Activated CD4-positive, alpha-beta T cell treated with anti-CD3 and anti-CD28 coated beads, Interleukin-2, amount 50 U/mL, for 48 hours (primary cell): ENCODE measurements at regions not wholly inside any gene's neighbourhood (a gene's known extent, or its start where the extent isn't known, plus 50 kb on each side); places are given as distances from the start of the nearest gene placed in this dataset.

Experiments
- DNase-seq, 2 experiments: peaks; one replicate each; pipeline ENCODE4 v3.0.0-alpha.2; 2020

DNA sequence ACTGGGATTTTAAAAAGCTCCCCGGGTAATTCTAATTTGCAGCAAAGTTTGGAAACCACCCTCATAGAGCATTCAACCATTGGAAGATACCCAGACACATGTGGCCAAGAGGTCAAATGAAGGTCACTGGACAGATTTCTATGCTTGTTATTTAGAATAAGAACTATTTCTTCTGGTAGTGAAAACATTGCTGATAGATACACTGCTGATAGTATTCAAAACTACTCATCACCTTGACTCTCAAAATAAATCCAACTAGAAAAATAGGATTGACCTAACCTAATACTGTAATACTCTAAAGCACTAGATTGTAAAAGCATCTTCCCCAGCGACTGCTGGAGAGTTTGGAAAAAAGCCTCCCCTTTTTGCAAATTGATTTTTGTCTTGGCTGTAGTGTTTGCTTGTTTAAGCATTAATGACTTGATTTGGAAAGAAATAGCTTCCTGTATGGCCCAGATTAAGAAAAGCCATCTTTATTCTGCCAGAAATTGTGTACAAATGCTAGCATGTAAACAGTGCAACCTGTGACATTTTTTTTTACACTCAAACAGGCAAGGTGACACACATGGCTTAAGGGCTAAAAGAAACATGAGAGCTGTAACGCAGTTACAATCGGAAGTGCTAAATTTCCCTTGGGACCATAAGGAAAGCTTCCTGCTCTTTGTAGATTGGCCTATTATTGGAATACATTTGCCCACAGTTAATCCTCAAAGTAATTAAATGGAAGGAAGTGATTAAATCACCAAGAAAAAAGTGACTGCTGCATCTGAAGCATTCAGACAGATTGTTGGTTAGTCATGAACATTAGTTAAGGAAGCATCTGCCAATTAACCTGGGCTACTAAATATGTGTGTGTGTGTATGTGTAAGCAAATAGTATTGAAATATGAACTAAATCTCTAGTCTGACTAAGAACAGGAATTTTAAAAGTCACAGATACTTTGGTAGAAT, 356.5 kb upstream of the ATP2B1 start:
- DNase-seq, result no peak

- no peak for DNase-seq
These were observed 354.2 kb upstream of the ATP2B1 start for GRCh38 chr12:90062799-90063198.

DNA sequence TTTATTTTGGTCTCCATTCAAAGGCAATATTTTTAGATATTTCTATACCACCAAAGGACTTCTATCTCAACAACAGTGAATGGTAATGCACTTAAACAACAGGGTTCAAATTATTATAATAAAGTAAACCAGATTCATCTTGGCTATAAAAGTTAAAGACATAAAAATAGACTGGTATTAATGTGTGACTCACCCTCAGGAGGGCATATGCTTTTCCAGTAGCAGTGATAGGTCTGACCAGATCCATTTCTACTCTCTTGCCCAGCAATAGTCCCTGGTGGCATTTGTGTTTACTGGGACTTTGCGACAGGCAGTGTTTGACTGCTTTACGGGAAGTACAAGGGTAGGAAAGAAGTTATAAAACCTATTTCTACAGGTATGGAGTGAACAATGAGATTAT, 353.2 kb upstream of the ATP2B1 start:
- DNase-seq, result no peak

DNA sequence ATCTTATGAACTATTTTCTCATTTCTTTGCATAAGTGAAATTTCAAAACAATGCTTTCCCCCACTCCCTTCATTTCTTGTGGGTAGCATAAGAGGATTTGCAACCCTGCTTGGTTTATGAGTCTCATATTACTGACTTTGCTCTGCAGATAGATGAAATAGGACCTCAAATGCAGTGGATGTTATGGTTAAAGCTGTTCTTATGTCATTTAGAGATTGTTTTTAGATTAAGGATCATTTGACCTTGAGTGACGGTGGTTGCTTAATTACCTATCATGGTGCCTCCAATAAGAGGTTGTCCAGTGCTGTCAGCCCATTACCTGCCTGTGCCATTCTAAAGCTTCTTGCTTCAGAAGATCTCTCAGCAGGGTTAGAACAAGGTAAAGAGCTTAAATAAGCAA, 351.4 kb upstream of the ATP2B1 start:
- DNase-seq, result no peak

DNA sequence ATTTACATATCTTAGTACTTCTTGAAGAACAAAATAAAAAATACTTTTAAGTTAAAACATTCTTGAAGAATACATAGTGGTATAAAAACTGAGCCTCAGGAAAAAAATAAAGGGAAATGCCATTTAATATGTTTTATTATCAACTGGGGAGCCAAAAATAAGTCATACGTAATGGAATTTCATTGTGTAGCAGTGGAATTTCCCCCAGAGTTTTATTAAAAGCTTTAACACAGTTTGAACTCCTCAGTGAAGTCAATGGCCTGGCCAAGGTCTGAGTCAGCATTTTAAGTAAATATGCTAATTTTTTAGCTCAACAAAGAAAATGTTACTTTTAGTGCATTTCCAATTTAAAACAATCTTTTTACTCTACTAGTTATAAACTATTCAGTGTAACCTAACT, 350.1 kb upstream of the ATP2B1 start:
- no peak for DNase-seq

DNA sequence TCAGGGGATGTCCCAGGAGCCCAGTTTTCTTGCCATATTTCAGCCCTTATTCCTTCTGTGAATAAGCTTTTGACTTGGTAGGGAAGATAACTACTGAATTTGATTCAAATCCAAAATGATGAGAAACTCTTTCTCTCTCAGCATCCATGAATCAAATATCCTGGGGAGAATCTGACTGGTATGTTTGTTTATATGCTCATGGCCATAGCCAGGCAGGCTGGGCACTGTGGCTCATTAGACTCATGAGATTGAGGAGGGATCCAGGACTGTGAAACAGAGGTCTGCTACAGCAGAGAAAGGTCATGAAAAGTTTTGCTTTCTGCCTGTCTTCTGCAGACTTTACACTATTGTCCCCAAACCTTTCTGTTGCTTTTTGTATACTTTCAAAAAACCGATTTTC, 346.4 kb upstream of the ATP2B1 start:
- no peak for DNase-seq

DNA sequence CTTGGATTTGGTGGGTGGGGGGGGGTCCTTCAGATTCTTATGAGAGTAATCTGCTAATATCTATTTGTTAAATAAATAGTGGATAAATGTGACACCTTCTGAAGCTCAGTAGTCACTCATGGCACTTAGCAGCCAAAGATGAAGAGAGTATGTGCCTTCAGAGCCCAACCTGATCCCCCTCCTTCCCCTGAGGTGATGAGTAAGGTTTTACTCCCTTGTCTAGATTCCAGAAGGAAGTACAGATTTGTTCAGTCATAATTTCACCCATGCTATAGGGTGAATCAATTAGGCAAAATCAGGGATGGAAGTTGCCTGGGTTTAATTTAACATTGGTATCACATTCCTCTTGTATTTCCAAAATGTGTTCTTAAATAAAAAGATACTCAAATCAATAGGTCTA, 340.3 kb upstream of the ATP2B1 start:
- no peak for DNase-seq

- no peak for DNase-seq
These were observed 336.9 kb upstream of the ATP2B1 start for GRCh38 chr12:90045559-90045958.

- no peak for DNase-seq
These were observed 335.4 kb upstream of the ATP2B1 start for GRCh38 chr12:90044069-90044468.

DNA sequence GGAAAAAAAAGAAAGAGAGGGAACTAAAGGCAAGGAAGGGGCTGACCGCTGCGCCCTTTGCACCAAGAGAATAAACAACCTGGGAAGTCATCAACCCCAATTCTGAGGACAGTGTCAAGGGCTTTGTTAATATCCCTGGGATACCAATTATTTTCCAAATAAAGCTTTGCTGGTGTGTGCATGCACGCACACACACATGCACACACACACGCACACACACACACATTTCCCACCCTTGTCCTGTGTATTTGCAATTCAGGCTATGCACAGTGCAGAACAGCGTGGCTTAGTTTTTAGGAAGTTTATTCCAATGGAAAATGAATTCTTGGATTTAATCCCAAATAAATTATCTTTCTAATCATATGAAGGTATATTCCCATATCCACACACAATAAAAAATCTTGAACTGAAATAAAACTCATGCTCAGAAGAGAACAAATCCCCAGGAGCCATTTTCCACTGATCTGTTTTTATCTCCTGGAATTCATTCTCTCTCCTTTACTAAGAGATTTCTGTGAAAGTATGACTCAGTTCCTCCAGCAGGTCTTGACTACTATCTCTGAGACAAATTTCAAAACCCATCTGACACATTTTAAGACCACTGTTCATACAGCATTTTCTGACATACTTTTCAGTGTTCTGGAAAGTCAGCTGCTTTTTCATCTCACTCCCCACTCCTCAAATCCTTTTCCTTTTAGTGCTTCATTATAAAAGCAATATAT, 334.4 kb upstream of the ATP2B1 start:
- DNase-seq, result no peak

DNA sequence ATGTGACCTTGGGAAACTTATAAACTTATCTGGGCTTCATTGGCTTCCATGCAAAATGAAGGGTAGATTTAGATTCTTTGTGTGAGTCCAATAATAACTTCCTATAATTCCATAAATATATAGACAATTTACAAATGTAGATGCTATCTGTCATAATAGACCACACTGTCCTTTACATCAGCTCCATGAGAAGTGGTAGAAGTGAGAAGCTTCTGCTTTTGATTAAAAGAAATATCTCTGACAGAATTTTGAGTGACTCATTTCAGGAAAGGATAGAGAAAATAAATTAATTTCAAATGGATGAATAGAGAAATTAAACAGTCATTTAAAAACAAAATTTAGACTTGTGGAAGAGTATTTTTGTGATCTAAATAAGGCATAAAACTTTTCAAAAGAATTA, 329.7 kb upstream of the ATP2B1 start:
- DNase-seq, result no peak

DNA sequence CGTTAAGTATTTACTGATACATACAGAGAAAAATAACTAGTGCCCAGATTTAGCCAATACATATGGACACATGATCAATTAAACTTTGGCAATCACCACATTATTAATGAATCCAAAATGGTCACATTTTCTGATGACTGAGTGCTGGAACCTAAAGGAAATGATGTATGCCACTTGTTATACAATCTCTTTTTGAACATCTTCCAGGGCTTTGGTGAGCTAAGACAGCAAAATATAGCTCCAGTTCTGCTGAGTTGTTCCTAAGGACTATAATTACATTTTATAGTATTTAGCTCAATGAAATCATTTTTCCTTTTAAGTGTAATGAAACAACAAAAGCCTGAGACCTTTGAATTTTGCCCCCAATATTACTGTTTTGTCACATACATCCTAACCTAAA, 329.1 kb upstream of the ATP2B1 start:
- no peak for DNase-seq

- DNase-seq, result no peak
These were observed 328.0 kb upstream of the ATP2B1 start for GRCh38 chr12:90036637-90037036.

DNA sequence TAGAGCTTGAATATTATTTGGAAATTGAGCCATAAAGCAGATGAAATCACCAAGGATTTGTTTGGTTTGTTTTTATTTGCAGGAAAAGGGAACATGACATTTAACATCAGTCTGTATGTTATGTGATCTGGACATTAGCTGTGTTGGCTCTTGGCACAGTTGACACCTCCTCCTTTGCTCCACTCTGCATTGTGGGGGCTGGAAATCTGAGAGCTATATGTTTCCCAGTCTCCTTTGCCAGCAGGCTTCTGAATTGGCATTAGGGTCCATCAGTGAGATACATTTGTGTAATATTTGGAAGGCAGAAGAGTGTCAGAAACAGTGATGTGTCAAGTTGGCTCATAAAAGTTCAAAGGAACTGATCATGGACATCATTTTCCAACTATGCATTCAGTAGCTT, 322.1 kb upstream of the ATP2B1 start:
- no peak for DNase-seq

DNA sequence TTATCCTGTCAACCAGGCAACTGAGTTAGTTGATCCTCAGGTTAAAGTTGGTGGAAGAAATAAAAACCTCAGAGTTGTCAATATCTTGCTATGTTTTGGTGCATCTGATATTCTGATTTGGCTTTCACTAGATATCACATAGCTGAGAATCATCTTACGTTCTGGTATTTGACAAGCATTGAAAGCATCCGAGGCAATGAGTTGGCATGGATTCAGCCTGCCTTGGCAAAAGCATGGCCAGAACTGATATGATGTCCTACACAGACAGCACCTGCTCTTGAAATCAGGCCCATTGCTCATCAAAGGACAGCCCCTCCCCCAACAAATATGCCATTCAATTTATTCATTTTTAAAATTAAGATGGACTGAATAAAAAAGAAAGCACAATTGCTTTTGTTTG, 320.7 kb upstream of the ATP2B1 start:
- no peak for DNase-seq

DNA sequence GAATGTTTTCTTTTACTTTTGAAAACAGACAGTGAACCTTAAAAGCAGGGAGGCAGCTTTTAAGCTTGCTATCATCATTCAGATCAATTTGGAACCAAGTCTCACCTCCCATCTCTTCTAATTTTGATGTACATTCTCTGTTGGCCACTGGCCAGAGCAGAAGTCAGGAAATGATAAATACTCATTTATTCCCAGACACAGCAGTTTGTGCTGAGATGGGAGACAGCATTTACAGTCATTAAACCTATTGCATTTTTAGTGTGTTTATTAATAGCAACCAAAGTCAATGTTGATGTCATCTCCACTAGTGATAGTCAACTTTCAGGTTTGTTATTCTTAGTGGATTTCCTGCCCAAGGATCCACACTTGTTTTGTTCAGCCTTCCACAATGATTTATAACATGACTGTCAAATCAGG, 320.0 kb upstream of the ATP2B1 start:
- no peak for DNase-seq

DNA sequence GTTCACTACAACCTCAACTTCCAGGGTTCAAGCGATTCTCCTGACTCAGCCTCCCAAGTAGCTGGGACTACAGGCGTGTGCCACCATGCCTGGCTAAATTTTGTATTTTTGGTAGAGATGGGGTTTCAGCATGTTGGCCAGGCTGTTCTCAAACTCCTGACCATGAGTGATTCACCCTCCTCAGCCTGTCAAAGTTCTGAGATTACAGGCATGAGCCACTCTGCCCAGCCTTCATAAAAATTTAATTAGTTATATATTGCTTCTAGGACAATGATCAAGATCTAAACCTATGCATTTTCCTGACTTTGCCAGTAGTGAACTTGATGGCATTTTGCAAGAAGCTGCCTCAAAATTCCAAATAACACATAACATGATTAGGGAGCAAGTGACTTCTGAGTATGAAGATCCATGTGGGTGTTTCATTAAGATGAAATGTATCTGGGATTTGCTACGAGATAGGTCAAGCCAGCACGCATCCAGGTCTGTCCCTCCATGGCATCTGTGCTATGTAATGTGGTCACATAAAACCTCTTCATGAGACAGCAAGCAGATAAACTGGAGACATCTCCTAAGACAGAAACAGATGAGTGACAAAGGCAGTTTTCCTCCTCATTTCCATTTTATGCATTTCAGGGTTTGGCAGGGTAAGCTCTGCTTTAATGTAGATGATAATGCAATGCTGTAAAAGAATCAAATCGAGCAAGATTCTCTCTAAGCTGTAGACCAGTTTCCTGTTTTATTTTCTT, 319.4 kb upstream of the ATP2B1 start:
- no peak for DNase-seq

DNA sequence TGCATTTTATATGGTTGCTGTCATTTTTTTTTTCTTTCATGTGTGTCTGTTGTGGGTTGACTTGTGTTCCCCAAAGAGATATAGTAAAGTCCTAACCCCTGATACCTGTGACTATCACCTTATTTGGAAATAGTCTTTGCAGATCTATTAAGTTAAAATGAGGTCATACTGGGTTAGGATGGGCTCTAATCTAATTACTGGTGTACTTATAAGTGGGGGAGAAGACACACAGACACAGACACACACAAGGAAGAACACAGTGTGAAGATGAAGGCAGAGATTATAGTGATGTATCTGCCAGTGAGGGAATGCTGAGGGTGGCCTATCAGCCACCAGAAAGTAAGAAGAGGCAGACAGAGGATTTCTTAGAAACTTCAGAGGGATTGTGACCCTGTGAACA, 318.4 kb upstream of the ATP2B1 start:
- DNase-seq, result no peak

DNA sequence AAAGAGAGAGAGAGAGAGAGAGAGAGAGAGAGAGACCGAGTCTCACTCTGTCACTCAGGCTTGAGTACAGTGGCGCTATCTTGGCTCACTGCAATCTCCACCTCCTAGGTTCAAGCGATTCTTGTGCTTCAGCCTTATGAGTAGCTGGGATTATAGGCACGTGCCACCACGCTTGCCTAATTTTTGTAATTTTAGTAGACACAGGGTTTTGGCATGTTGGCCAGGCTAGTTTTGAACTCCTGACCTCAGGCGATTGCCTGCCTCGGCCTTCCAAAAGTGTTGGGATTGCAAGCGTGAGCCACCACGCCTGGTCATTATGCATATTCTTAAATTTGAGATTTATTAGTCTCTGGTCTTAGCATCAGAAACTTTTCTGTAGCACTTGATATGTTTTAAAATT, 317.9 kb upstream of the ATP2B1 start:
- DNase-seq, result no peak

- DNase-seq, result no peak
These were observed 315.6 kb upstream of the ATP2B1 start for GRCh38 chr12:90024262-90024661.

DNA sequence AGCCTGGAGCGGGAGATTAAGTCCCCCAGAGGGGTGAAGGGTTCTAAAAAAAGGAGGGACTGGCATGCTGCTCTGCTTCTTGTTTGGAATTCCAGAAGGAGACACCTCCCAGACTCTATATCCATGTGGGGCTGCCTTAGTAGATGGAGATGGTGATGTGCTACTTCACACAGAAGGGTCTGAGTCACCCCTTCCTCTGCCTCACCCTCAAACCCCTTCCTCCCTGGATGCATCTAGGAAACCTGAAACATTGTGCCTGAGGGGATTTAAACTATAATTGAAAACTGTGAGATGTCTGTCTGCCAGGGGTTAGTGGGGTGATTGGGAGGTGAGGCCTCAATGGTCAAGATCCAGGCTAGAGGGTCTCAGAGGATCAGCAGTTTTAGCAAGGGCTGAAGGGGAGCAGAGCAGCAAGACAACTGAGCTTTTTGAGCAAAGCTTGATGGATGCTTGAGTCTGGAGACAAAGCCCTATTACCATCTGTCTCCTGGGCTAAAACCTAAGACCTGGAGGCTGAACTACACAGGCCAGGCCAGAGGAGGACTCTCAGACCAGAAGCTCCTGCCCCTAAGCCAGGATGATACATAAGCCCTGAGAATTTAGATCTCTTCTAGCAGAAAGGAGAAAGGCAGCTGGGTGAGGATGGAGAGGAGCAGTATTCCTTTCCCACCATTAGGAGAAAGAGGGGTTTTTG, 314.7 kb upstream of the ATP2B1 start:
- DNase-seq, result no peak

DNA sequence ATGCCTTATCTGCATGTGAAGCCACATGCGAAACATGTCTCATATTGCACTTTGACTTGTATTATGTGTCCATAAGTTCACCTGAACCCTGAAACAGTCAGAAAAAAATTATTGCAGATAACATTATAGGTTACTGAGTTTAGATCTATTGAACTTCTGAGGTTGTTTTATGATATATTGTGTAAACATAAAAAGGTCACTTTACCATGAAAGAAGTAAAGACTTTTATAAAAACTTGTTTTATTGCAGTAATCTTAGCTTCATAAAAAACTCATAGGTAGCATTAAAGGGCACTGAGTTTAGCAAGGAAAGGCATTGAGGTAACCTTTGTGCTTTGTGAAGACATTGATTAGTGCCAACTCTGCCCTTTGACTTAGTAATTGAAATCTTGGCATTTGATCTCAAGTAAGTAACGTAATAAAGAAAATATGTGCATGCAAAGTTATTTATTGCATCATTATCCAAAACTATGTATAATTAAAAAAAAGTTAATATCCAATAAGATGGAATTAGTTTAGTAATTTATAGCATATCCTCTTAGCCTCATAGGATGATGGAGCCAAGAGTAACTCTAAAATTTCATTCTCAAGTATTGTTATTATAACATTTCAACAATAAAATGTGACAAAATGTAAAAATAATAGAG, 313.3 kb upstream of the ATP2B1 start:
- no peak for DNase-seq
